Spleen (tissue), 7 donors: ENCODE measurements at regions not wholly inside any gene's neighbourhood (a gene's known extent, or its start where the extent isn't known, plus 50 kb on each side); places are given as distances from the start of the nearest gene placed in this dataset.

Experiments
- POLR2A ChIP-seq, 3 donors: fragments of 450-650 bp; IDR thresholded peaks; one replicate each; pipeline ENCODE4 v1.5.1; 2017; ENCODE audit warnings: antibody characterized with exemption in 3 of 3, mild to moderate bottlenecking in 1 of 3
- TF ChIP-seq, protein P1 (sequence below), 11 experiments: fragments of 200-600 bp in 7 of 11; fragments of 450-650 bp in 4 of 11; sonication (generic) in 4 of 11; IDR thresholded peaks in 8 of 11; conservative IDR thresholded peaks in 3 of 11; 1 replicate in 7 of 11; 2 replicates in 4 of 11; pipeline versions ENCODE4 v1.4.0 to v1.8.0; 2016 to 2021; ENCODE audit warnings: antibody characterized with exemption in 11 of 11, inconsistent platforms in 4 of 11, mild to moderate bottlenecking in 1 of 11
- donor health status: DM: no; HTN: no; CAD: no; lungs with moderate emphysema.
- donor health status: DM: no; HTN: no; CAD: no.
- donor health status: DM: no; HTN: no; CAD: no.

DNA sequence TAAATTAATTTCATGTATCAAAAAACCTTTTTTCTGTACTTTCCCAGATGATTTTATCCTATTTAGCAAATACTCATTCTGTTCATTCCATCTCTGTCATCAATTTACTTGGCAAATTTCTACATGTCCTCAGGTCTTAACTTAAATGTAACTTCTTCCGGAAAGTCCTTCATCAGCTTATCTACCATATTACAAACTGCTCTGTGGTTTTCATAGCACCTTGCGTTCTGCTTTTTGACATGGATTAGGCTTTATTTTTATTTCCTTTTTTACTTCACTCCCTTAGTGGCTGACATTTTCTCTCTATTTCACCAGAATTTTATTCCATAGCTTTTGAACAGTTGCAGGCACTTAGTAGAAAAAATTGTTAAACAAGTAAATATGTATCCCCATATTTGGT, 1040.8 kb downstream of the TAF11L14 start:
- TF ChIP-seq, protein P1, sequence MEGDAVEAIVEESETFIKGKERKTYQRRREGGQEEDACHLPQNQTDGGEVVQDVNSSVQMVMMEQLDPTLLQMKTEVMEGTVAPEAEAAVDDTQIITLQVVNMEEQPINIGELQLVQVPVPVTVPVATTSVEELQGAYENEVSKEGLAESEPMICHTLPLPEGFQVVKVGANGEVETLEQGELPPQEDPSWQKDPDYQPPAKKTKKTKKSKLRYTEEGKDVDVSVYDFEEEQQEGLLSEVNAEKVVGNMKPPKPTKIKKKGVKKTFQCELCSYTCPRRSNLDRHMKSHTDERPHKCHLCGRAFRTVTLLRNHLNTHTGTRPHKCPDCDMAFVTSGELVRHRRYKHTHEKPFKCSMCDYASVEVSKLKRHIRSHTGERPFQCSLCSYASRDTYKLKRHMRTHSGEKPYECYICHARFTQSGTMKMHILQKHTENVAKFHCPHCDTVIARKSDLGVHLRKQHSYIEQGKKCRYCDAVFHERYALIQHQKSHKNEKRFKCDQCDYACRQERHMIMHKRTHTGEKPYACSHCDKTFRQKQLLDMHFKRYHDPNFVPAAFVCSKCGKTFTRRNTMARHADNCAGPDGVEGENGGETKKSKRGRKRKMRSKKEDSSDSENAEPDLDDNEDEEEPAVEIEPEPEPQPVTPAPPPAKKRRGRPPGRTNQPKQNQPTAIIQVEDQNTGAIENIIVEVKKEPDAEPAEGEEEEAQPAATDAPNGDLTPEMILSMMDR (IDR thresholded peaks at IDR 0.05 in 8 of 11, conservative IDR thresholded peaks at IDR 0.05 in 3 of 11), result no peak
- no peak for TF ChIP-seq POLR2A (IDR thresholded peaks at IDR 0.05)
